ENCODE measurements at regions not wholly inside any gene's neighbourhood (a gene's known extent, or its start where the extent isn't known, plus 50 kb on each side); places are given as distances from the start of the nearest gene placed in this dataset.

DNA sequence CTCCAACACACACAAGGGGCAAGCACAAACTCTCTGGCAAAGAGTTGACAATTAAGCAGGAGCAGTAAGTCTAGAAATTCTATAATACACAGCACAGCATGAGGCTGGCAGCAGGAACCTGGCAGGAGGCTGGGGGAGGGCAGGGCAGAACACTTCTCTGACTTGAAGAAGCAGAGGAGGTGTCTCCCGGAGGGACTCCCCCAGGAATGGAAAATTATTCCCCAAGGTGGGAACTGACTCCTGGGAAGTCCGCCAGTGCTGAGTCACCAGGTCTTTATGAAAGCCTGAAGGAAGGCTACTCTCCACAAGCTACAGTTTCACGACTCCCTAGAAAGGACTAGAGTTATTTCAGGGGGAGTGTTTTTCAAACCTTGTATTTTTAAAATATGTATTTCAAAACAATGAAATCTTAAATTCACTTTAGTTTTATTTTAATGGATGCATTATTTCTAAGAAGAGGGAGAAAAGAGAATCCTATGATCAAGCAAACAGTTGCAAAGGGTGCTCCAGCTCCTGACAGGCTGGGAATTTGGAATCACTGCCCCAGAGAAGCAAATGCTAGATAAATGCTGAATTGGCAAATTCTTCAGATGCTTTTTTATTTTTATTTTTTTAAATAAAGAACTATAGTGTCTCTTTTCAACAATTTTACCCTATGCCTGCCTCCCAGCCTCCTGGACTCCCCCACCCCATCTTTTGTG, 192.8 kb downstream of the LY86 start:
- DNase-seq (ENCODE audit: low read depth in 2 of 2): peak in 1 of 2 donors; percentile 21

DNA sequence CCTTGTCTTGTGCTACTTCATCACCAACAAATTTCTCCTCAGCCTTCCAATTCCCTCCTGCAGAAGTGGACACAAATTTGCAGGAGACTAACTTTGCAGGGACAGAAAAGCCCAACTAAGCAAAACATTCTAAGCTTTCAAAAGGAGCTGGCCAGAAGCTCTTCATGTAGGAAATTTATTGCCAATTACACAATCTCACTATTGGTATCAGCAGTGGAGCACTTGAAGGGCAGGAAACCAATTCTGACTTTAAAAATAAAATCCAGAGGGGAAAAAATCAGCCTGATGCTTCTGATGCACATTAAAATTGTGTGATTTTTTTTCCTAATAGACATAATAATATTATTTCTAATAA, 193.3 kb downstream of the LY86 start:
- no peak for DNase-seq (ENCODE audit: low read depth in 2 of 2)

DNA sequence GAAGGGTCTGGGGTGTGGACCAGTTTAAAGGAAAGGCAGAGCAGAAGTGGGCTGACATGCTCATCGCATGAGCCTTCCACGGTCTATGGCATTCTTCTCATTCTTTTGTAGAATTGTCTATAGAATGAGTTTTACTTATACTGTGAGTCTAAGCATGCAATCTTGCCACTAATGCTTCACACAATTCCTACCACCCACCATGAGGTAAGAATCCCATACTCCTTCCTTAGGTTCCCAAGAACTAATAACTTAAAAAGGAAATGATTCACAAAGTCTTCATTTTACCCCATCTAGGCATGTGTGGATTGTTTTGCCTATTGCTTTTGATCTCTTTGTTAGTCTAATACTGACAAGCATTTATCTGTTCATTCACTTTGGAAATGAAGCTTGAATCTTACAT, 195.2 kb downstream of the LY86 start:
- peak in 1 of 2 donors; percentile 7 for DNase-seq (ENCODE audit: low read depth in 2 of 2)

DNA sequence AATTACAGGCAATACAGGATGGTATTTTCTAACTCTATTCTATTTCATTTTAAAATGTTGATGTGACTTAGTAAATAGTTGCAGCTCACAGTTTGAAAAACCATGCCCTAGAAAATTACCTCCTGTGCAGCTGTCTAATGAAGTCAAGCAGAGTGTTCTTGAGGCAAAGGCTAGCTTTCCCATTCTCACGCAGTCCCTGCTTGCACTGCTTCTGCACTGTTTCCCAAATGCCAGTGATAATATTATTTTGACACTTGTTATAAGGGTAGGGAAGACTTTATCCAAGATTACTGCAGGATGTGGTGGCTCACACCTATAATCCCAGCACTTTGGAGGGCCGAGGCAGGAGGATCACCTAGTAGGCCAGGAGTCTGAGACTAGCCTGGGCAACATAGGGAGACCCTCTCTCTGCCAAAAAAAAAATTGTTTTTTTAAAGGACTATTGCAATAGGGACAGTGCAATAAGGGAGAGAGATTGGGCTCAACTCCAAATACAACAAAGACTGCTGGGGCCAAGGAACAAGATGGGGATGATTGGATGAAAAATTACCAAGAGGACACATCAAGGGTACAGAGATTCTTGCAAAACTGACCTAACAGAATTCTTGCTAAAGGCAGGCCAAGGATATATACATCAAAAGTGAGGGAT, 196.1 kb downstream of the LY86 start:
- no peak for DNase-seq (ENCODE audit: low read depth in 2 of 2)

DNA sequence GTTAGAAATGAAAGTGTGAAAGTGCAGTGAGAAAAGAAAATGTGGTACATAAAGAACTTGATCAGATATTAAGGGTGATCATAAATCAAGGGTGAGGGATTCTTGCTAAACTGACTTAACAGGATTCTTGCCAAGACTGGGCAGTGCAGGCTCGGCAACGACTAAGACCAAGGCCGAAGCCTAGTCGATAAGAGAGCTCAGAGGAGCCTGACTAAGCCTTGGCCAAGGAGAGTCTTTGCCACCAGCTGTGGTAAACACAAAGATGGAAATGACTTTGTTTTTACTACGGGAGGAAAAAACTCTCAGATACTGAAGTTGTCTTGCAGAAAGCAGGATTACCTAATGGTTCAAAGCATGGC, 196.6 kb downstream of the LY86 start:
- DNase-seq (ENCODE audit: low read depth in 2 of 2): no peak

DNA sequence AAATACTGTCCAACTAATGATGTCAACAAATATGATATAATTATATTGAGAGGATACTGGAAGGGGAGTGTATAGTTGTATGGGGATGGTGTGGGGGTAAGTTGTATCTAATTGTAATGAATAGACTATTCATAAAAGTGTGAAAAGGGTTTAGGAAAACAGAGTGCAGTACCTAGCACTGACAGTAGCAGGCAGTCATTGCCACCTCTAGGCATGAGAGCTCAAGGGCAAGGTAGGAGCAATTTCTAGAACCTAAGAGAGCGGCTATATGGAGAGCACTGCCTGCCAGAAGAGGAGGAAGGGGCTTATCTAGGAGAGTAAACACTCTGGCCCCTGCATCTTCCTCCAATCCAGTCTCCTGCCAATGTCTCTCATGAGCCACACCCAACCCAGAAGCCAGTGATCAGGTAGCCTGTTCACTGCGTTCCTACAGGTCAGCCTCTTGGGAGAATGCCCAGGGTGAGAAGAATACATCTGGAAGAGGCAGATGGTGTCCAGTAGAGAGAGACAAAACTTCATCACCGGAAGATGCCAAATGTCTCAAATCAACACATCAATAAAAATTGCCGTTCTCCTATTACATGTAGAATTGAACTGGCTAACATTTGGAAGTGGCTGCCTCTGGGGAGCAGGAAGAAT, 200.0 kb downstream of the LY86 start:
- peak; percentile 48 to 53 for DNase-seq (ENCODE audit: low read depth in 2 of 2)

DNA sequence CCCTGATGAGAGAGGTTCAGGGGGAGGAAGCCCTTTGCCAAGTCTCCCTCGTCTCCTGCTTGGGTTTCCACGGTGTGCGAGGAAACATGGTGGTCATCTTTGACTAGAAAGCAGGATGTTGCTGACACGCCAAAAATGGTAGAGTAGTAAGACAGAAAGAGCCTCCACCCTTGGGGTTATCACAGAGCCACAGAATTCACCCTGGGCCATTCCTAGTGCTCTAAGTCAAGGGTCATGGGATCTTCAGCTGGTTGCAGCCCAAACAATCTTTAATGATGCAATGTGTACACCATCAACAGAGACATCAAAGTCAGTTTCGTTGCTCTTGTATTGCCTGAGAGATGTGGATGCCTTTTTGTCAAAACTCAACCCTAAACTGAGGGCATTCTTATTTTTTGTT, 201.9 kb downstream of the LY86 start:
- no peak for DNase-seq (ENCODE audit: low read depth in 2 of 2)

DNA sequence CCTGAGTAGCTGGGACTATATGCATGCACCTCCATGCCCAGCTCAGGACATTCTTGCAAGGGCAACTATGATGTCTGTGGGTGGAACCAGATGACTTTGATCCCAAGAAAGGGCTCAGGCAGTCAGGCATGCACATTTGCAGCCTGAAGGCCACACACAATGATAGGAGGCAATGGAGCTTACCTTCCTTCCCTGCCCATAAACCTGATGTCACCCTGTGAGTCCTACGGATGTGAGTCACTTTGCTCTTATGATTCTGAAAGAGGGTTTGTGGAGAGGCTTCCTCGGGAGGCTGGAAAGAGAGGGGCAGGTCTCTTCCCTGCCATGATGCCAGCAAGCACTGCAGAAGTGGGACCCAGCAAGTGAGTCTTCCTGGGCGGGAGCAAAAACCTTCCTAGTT, 202.4 kb downstream of the LY86 start:
- DNase-seq (ENCODE audit: low read depth in 2 of 2): peak in 1 of 2 donors; percentile 23

DNA sequence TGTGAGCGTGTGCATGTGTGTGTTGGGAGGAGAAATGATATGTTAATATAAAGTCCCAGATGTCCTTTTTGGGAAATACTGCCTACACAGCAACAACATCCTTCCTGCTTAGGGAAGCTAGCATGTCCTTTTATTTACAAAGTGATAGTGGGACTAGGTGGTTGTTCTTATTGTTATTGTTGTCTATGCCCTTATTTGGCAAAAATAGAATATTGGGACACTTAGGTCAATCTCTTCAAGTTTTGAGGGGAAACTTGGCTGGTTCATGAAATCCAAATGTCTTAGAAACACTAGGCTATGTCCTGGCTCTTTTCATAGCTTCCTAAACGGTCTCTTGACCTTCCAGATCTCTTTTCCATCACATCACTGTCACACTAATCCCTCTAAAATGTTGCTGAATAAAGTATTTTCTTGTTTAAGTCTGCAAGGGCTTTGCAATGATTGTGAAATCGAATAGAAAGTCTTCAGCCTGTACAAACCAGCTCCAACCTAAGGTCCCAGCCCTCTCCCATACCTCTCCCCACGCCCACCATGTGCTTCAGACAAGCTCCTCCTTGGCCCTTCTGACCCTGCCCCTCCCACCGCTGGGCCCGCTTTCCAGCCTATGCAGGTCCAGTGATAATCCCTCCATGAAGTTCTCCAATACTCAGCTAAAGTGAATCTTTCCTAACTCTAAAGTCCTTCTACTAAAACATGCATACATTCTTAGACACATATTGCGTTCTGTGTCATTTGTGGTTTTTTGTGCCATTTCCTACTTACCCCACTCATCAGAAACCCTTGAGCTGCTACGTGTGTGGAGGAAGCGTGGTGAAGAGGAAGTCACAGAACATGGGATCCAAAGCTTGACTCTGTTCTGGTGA, 205.1 kb downstream of the LY86 start:
- DNase-seq (ENCODE audit: low read depth in 2 of 2): no peak

DNA sequence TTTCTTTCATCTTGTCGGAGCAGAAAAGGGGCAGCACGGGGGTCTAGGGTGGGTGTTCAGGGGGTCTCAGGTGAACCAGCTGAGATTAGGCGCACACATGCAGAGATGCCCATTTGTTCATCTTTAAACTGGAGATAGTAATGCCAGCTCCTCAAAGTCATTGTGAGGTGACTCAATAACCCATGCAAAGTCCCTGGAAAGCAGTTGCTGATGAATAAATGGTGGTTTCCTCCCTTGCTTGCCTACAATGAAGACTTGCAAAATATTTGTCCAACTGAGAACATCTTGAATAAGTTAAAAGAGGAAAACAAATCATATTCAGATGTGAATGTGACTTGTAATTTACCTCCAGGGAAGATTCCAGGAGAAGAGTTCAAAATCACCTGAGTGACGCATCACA, 206.9 kb downstream of the LY86 start:
- no peak for DNase-seq (ENCODE audit: low read depth in 2 of 2)

DNA sequence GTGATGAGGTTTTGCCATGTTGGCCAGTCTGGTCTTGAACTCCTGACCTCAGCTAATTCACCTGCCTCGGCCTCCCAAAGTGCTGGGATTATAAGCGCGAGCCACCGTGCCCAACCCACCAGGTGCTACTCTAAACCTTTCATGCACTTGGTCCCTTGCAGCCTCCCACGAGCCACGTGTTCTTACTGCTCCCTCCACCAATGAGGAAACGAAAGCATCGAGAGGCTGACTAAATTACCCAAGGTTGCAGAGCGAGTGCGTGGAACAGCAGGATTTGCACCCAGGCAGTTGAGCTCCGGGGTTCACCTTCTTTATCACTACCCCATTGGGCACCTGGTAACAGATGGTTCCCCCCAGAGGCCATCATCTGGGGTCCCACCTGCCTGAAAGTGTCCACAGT, 208.3 kb downstream of the LY86 start:
- DNase-seq (ENCODE audit: low read depth in 2 of 2): no peak

DNA sequence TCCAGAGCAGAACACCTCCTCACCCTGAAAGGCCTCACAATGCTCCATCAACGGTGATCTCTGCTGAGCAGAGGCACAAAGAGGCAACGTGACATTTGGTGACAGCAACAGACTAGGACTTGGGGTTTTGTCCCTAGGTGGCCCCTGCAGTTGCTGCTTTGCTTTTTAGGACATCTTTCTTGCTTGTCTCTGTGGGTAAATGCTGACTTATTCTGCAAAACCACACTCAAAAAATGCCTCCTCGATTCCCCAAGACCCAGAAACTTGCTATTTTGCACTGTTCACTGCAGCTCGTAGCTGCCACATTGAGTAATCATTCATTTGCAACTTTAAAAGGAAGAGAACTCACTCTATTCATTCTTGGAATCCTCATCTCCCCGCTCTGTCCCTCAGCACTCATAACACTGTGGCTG, 209.9 kb downstream of the LY86 start:
- DNase-seq (ENCODE audit: low read depth in 2 of 2): no peak

DNA sequence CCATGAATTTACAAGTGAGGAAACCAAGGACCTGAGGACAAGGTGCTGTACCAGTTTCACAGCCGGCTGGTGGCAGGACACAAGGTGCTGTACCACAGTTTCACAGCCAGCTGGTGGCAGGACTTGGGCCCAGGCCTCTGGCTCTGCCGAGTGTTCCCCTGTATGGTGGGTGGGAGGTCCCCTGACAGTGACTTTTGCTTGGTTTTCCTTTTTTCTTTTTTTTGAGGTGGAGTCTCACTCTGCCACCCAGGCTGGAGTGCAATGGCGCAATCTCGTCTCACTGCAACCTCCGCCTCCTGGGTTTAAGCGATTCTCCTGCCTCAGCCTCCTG, 212.4 kb downstream of the LY86 start:
- DNase-seq (ENCODE audit: low read depth in 2 of 2): no peak

DNA sequence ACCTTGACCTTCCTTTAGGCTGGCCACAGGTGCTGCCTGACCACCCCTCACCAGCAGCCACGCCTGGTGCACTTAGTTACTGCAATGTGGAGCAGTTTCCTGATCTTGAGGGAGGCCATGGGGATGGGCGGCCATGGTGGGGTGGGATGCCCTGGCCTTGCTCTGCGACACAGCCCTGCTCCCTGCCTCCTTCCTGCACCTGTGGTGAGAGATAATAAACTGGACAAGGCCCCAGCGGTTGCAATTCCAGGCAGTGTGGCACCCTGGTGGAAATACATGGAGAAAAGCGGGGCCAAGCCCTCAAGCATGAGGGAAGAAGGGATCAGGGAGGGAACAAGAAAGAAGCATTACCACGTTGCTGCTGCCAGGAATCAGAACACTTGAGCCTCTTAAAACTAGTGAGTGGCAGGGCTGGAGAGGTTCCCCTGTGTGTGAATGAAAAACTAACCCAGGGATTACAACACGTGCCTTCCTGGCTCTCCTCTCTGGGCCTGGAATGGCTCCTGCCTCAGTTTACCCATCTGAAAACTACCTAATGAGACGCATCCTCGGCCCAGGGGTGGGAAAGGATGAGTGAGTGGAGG, 213.2 kb downstream of the LY86 start:
- DNase-seq (ENCODE audit: low read depth in 2 of 2): no peak

DNA sequence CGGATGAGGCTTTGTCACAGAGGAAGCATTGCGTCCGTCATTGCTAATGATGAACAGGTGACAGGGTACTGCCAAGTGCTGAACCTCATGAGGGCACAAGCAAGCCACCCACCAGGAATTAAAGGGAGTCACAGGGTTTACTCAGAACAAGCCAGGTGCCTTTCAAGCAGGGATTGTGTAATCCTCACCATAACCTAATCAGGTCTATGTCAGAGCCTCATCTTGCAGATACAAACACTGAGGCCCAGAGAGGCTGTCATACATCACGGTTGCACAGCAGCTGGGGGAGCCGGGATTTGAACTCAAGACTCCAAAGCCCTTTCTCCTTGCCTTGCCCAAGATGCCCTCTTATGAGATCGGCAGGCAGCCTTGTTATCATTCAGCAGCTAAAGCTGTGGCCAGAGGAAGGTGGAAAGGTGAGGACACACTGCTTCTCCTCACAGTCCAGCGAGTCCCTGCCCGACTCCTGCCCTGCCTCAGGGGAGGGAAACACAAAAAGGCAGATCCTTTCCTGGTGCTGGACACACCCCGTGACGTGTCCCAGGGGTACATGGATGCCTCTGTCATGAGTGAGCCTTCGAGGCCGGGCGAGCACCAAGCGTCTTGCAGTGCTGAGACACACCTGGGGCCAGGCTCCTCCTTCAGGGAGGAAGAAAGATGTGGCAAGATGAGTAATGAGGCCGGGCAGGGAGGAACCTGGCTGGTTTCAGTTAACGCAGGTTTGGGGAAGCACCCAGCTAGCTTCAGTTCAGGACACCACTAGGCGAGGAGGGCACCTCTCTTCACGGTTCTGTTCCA, 214.9 kb downstream of the LY86 start:
- no peak for DNase-seq (ENCODE audit: low read depth in 2 of 2)

DNA sequence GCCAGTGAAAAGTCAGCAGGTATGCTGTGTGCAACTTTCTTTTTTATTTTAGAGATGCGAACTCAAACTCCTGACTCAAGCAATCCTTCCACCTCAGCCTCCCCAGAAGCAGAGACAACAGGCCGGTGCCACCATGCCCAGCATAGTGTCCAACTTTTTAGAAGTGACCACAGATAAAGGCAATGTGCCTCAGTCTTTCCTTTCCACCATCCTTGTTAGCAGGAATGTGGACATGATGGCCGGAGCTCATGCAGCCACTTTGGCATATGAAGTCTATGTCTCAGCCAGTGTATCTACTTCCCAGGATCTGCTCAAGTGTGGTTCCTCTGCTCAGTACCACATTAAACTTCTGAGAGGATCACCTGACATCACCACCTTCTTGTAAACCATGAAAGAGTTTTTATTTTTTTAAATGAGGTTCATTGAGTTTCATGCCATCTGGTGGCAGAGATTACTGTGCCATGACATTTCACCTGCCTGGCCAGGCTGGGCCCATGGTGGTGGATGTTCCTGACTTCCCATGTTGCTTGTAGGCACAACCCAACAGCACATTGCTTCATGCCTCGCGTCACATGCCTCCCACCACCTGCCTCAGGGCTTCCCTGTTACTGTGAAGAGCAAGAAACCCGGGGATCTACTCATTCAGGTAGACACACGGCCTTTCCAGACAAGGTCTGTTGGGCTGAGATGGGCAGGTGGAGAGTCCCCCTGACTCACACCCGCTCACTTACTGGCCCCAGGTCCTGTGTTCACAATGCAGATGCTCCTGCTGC, 216.5 kb downstream of the LY86 start:
- no peak for DNase-seq (ENCODE audit: low read depth in 2 of 2)

DNA sequence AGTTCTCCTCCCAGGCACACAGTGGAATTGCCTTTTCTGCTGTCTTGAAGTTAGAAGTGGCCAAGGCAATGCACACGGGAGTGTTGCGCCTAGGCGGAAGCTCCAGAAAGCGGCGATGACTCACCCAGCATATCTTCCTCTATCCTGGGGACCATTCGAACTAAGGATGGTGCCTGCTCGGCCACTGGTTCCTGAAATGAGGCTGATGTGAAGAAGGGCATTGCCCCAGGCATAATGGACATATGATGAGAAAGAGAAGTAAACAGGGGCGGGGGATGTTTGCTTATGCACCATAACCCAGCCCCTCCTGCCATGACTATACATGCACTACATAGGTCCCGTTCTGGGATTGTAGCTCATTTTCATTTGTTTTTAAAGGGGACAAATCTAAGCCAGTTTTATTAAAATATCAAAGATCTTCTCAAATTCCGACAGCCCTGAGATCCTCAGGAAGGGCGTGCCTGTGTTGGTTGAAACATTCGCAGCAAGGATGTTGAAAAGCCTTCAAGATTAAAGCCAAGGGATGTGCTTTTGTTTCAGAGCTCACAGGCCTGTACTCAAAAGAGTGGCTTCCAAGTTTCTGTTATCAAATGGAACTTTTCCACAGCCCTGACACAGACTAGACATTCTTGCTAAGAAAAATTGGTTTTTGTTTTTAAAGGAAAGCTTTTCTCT, 218.5 kb downstream of the LY86 start:
- DNase-seq (ENCODE audit: low read depth in 2 of 2): no peak

DNA sequence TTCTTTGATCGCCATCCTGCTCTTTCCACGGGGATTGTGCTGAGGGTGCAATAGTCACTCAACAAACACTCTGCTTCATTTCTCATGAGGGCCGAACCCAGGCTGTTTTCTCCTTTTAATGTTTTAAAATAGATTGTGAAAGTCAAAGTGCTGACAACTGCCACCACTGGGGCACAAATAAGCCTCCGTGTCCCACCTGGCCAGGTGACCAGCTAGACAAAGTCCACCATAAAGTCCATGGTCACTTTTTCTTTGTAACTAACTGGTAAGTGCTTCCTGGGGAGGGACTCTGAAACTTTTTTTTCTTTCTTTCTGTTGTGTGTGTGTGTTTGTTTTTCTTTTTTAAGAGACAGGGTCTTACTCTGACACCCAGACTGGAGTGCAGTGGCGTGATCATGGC, 219.8 kb downstream of the LY86 start:
- no peak for DNase-seq (ENCODE audit: low read depth in 2 of 2)

DNA sequence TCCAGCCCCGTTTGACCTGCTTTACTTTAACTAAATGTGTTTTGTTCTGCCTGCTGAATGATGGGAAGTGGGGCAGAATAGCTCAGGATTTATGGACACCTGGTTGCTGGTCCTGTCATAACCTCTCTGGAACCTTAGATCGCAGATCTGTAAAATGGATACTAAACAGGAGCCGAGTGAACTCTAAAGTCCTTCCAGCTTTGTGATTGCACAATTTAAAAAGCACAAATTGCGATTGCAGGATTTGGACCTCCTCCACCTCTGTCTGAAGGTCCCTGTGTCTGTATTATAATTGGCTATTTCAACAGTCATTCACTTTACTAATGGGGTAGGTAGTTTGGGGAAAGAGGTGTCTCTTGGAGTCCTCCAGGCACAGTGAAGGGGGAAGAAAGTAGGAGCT, 220.4 kb downstream of the LY86 start:
- no peak for DNase-seq (ENCODE audit: low read depth in 2 of 2)

DNA sequence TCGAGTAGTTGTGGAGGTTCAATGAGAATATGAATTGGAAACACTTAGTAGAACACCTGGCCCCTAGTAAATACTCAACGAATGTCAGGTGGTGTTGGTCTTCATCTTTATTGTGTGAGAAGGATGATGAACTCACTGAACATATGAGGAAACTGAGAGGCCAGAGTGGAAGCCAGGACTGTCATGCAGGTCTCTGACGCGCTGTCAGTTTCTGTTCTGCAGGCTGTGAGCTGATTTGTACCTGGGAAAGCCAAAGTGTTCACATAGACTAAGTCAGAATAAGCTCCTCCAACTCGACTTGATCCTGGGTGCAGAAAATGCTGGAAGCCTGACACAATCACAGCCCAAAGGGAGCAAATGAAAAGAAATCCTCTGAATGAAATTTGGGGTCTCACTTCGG, 222.2 kb downstream of the LY86 start:
- peak in 1 of 2 donors; percentile 46 for DNase-seq (ENCODE audit: low read depth in 2 of 2)
